ENCODE measurements at regions not wholly inside any gene's neighbourhood (a gene's known extent, or its start where the extent isn't known, plus 50 kb on each side); places are given as distances from the start of the nearest gene placed in this dataset.

DNA sequence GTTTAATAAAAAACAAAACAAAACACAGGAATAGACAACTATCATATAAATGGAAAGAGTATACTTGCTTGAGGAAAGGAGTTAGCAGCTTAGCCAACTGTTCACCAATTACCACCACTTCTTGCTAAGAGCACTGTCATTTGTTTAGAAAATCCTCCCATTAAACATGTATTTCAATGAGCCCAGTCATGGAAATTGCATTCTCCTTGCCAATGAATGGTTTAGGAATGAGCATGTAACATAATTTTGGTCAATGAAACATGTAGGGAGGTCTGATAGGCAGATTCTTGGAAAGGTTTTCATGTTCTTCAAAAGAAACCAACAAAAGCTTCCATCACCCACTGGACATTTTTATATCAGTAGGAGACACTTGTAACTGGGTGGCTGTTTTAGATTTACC lies 502.8 kb upstream of the PAPPA start (continued):
- TF ChIP-seq SP1 (IDR thresholded peaks at IDR 0.05), result no peak
- TF ChIP-seq, protein P1, sequence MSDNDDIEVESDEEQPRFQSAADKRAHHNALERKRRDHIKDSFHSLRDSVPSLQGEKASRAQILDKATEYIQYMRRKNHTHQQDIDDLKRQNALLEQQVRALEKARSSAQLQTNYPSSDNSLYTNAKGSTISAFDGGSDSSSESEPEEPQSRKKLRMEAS (IDR thresholded peaks at IDR 0.05), result no peak

DNA sequence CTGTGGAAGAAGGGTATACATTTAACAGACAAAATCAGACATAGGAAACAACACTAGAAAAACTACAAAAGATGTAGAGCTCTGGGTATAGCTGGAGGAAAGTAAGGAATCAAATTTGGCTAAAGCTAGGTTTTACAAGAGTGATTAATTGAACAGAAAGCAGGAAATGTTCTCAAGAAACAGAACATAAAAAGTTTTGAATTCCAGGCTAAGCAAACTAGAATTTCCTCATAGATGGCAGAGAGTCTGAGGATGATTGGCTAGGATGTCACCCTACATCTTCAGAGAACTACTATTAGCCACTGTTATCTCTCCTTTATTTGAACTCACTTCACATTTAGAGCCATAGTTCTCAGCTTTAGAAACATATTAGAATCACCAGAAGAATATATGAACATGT lies 502.1 kb upstream of the PAPPA start:
- DNase-seq (ENCODE audit: low spot score), result no peak
- Histone ChIP-seq H3K9ac (ENCODE audit: low read depth in 1 of 2, low read length in 2 of 2) (no peak overlapping the region), H3K27me3 (ENCODE audit: control insufficient read depth in 4 of 4, insufficient read depth in 4 of 4, low read length in 3 of 4) (no peaks in the 10 kb centered on the region), H3K4me3 (ENCODE audit: low read depth in 1 of 3, low read length in 3 of 3) (no peak overlapping the region), H3K36me3 (ENCODE audit: control insufficient read depth in 4 of 4, insufficient read depth in 3 of 4, low read depth in 1 of 4, low read length in 3 of 4) (no peaks in the 10 kb centered on the region), H3K4me1 (ENCODE audit: control insufficient read depth in 4 of 4, insufficient read depth in 4 of 4, low read length in 3 of 4) (no peaks in the 10 kb centered on the region), H3K27ac (ENCODE audit: low read depth in 1 of 2, low read length in 2 of 2) (no peak overlapping the region), H3K9me3 (ENCODE audit: control insufficient read depth in 4 of 4, low read length in 3 of 4) (no peaks in the 10 kb centered on the region)
- TF ChIP-seq YY1 (IDR thresholded peaks at IDR 0.05) (no peak), HNF4A (conservative IDR thresholded peaks at IDR 0.05) (no peak), JUND (IDR thresholded peaks at IDR 0.05) (no peak), FOXA1 (IDR thresholded peaks at IDR 0.05) (no peak), NR2F2 (IDR thresholded peaks at IDR 0.05) (no peak), RAD21 (IDR thresholded peaks at IDR 0.05) (no peak), EGR1 (IDR thresholded peaks at IDR 0.05; ENCODE audit: low read depth in 2 of 2) (no peak), SP1 (IDR thresholded peaks at IDR 0.05) (no peak), FOXA2 (IDR thresholded peaks at IDR 0.05) (no peak)
- TF ChIP-seq, protein P2, sequence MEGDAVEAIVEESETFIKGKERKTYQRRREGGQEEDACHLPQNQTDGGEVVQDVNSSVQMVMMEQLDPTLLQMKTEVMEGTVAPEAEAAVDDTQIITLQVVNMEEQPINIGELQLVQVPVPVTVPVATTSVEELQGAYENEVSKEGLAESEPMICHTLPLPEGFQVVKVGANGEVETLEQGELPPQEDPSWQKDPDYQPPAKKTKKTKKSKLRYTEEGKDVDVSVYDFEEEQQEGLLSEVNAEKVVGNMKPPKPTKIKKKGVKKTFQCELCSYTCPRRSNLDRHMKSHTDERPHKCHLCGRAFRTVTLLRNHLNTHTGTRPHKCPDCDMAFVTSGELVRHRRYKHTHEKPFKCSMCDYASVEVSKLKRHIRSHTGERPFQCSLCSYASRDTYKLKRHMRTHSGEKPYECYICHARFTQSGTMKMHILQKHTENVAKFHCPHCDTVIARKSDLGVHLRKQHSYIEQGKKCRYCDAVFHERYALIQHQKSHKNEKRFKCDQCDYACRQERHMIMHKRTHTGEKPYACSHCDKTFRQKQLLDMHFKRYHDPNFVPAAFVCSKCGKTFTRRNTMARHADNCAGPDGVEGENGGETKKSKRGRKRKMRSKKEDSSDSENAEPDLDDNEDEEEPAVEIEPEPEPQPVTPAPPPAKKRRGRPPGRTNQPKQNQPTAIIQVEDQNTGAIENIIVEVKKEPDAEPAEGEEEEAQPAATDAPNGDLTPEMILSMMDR (IDR thresholded peaks at IDR 0.05; ENCODE audit: low read depth, low read length, missing input control), result no peak
- TF ChIP-seq, protein P3, sequence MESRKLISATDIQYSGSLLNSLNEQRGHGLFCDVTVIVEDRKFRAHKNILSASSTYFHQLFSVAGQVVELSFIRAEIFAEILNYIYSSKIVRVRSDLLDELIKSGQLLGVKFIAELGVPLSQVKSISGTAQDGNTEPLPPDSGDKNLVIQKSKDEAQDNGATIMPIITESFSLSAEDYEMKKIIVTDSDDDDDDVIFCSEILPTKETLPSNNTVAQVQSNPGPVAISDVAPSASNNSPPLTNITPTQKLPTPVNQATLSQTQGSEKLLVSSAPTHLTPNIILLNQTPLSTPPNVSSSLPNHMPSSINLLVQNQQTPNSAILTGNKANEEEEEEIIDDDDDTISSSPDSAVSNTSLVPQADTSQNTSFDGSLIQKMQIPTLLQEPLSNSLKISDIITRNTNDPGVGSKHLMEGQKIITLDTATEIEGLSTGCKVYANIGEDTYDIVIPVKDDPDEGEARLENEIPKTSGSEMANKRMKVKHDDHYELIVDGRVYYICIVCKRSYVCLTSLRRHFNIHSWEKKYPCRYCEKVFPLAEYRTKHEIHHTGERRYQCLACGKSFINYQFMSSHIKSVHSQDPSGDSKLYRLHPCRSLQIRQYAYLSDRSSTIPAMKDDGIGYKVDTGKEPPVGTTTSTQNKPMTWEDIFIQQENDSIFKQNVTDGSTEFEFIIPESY (IDR thresholded peaks at IDR 0.05), result no peak
- TF ChIP-seq, protein P4, sequence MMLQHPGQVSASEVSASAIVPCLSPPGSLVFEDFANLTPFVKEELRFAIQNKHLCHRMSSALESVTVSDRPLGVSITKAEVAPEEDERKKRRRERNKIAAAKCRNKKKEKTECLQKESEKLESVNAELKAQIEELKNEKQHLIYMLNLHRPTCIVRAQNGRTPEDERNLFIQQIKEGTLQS (IDR thresholded peaks at IDR 0.05), result no peak
- TF ChIP-seq, protein P5, sequence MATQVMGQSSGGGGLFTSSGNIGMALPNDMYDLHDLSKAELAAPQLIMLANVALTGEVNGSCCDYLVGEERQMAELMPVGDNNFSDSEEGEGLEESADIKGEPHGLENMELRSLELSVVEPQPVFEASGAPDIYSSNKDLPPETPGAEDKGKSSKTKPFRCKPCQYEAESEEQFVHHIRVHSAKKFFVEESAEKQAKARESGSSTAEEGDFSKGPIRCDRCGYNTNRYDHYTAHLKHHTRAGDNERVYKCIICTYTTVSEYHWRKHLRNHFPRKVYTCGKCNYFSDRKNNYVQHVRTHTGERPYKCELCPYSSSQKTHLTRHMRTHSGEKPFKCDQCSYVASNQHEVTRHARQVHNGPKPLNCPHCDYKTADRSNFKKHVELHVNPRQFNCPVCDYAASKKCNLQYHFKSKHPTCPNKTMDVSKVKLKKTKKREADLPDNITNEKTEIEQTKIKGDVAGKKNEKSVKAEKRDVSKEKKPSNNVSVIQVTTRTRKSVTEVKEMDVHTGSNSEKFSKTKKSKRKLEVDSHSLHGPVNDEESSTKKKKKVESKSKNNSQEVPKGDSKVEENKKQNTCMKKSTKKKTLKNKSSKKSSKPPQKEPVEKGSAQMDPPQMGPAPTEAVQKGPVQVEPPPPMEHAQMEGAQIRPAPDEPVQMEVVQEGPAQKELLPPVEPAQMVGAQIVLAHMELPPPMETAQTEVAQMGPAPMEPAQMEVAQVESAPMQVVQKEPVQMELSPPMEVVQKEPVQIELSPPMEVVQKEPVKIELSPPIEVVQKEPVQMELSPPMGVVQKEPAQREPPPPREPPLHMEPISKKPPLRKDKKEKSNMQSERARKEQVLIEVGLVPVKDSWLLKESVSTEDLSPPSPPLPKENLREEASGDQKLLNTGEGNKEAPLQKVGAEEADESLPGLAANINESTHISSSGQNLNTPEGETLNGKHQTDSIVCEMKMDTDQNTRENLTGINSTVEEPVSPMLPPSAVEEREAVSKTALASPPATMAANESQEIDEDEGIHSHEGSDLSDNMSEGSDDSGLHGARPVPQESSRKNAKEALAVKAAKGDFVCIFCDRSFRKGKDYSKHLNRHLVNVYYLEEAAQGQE (IDR thresholded peaks at IDR 0.05), result no peak

DNA sequence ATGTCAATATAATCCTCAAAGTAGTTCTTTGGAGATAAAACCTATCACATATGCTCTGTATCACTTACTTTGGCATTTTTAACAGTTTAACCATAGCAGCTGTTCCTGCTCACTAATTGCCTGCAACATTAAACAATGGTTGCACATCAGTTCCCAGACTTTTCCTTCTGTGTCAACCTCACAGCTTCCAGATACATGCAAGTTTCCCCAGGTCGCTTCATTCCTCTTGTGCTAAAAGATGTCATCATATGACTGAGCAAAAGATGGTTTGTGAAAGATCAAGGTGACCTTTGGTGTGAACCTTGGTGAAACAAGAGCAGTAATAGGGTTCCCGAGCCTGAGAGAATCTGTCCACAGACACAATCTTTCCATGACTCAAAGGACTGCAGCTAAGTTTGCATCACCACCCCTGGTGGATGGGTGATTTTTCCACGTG lies 500.4 kb upstream of the PAPPA start:
- no peaks in the 10 kb centered on the region for H3K9me3 ChIP-seq (ENCODE audit: control insufficient read depth in 4 of 4, low read length in 3 of 4)
- H3K4me3 ChIP-seq (ENCODE audit: low read depth in 1 of 3, low read length in 3 of 3), result no peak overlapping the region
- H3K27ac ChIP-seq (ENCODE audit: low read depth in 1 of 2, low read length in 2 of 2), result no peak overlapping the region
- no peaks in the 10 kb centered on the region for H3K4me1 ChIP-seq (ENCODE audit: control insufficient read depth in 4 of 4, insufficient read depth in 4 of 4, low read length in 3 of 4)
- H3K9ac ChIP-seq (ENCODE audit: low read depth in 1 of 2, low read length in 2 of 2), result no peak overlapping the region
- H3K27me3 ChIP-seq (ENCODE audit: control insufficient read depth in 4 of 4, insufficient read depth in 4 of 4, low read length in 3 of 4), result no peaks in the 10 kb centered on the region
- 50% methylated on average over 3 of the region's 3 CpGs for WGBS
- no peak for DNase-seq (ENCODE audit: low spot score)
- no peaks in the 10 kb centered on the region for H3K36me3 ChIP-seq (ENCODE audit: control insufficient read depth in 4 of 4, insufficient read depth in 3 of 4, low read depth in 1 of 4, low read length in 3 of 4)
- no peak for TF ChIP-seq EGR1 (IDR thresholded peaks at IDR 0.05; ENCODE audit: low read depth in 2 of 2)
- no peak for TF ChIP-seq HNF4A (conservative IDR thresholded peaks at IDR 0.05)
- TF ChIP-seq HNF4G (IDR thresholded peaks at IDR 0.05), result no peak
- TF ChIP-seq, protein P2 (IDR thresholded peaks at IDR 0.05; ENCODE audit: low read depth, low read length, missing input control), result no peak
- TF ChIP-seq NR2F2 (IDR thresholded peaks at IDR 0.05), result no peak
- no peak for TF ChIP-seq YY1 (IDR thresholded peaks at IDR 0.05)
- TF ChIP-seq, protein P3 (IDR thresholded peaks at IDR 0.05), result no peak
- no peak for TF ChIP-seq FOXA2 (IDR thresholded peaks at IDR 0.05)
- TF ChIP-seq RXRA (IDR thresholded peaks at IDR 0.05), result no peak
- TF ChIP-seq, protein P1 (IDR thresholded peaks at IDR 0.05), result no peak
- no peak for TF ChIP-seq RAD21 (IDR thresholded peaks at IDR 0.05)
- TF ChIP-seq GABPA (IDR thresholded peaks at IDR 0.05 in 1 of 2, conservative IDR thresholded peaks at IDR 0.05 in 1 of 2), result no peak
- no peak for TF ChIP-seq TAF1 (conservative IDR thresholded peaks at IDR 0.05)
- no peak for TF ChIP-seq FOXA1 (IDR thresholded peaks at IDR 0.05)

All from liver (tissue), 8 donors.